ENCODE measurements at regions not wholly inside any gene's neighbourhood (a gene's known extent, or its start where the extent isn't known, plus 50 kb on each side); places are given as distances from the start of the nearest gene placed in this dataset.
A peak's percentile ranks its signal among the peaks of the same experiment; 100 is the strongest.
"Not testable (repeated sequence)": the region's sequence is repeated elsewhere in the genome, so short reads cannot be mapped to it uniquely, and the experiment has no call there.

GRCh38 chr16:5166486-5166885, 68.9 kb upstream of the EEF2KMT start:
- Mint-ChIP-seq H3K27me3 (ENCODE audit: low read depth) (peaks cover 8% of the 10 kb centered on the region), H3K9me3 (peaks cover 6% of the 10 kb centered on the region), H3K4me1 (peaks cover 14% of the 10 kb centered on the region), H3K36me3 (ENCODE audit: low read depth) (peaks cover 4% of the 10 kb centered on the region), H3K4me3 (peak overlapping the region in 1 of 3 experiments; percentile 11), H3K27ac (peak overlapping the region in 1 of 3 experiments; percentile 11)
- no peak for TF ChIP-seq CTCF (IDR thresholded peaks at IDR 0.05; ENCODE audit: unreplicated experiment in 3 of 3)

- not testable (repeated sequence) for H3K36me3 Mint-ChIP-seq (ENCODE audit: low read depth); H3K27ac Mint-ChIP-seq; H3K4me3 Mint-ChIP-seq
- Mint-ChIP-seq H3K9me3 (peaks cover 13% of the 10 kb centered on the region), H3K27me3 (ENCODE audit: low read depth) (peaks cover 14% of the 10 kb centered on the region), H3K4me1 (peaks cover 14% of the 10 kb centered on the region)
Observed at GRCh38 chr16:5165429-5165828, 67.8 kb upstream of the EEF2KMT start.

- H3K27me3 Mint-ChIP-seq (ENCODE audit: low read depth): peaks cover 14% of the 10 kb centered on the region
- H3K9me3 Mint-ChIP-seq: peaks cover 13% of the 10 kb centered on the region
- H3K27ac Mint-ChIP-seq; H3K36me3 Mint-ChIP-seq (ENCODE audit: low read depth); H3K4me3 Mint-ChIP-seq: not testable (repeated sequence)
- H3K4me1 Mint-ChIP-seq: peaks cover 14% of the 10 kb centered on the region
Observed at GRCh38 chr16:5162801-5163200, 65.2 kb upstream of the EEF2KMT start.

GRCh38 chr16:5161888-5162287, 64.3 kb upstream of the EEF2KMT start:
- H3K36me3 Mint-ChIP-seq (ENCODE audit: low read depth); H3K4me1 Mint-ChIP-seq; H3K4me3 Mint-ChIP-seq; H3K27ac Mint-ChIP-seq: not testable (repeated sequence)
- Mint-ChIP-seq H3K27me3 (ENCODE audit: low read depth) (peaks cover 14% of the 10 kb centered on the region), H3K9me3 (peaks cover 13% of the 10 kb centered on the region)

- not testable (repeated sequence) for H3K27ac Mint-ChIP-seq; H3K4me1 Mint-ChIP-seq; H3K4me3 Mint-ChIP-seq; H3K36me3 Mint-ChIP-seq (ENCODE audit: low read depth)
- Mint-ChIP-seq H3K27me3 (ENCODE audit: low read depth) (peaks cover 14% of the 10 kb centered on the region), H3K9me3 (peaks cover 13% of the 10 kb centered on the region)
Observed at GRCh38 chr16:5160010-5160409, 62.4 kb upstream of the EEF2KMT start.

- not testable (repeated sequence) for H3K4me1 Mint-ChIP-seq; H3K27ac Mint-ChIP-seq; H3K4me3 Mint-ChIP-seq; H3K36me3 Mint-ChIP-seq (ENCODE audit: low read depth)
- Mint-ChIP-seq H3K27me3 (ENCODE audit: low read depth) (peaks cover 14% of the 10 kb centered on the region), H3K9me3 (peaks cover 13% of the 10 kb centered on the region)
Observed at GRCh38 chr16:5159537-5159936, 61.9 kb upstream of the EEF2KMT start.

GRCh38 chr16:5158494-5158893, 60.9 kb upstream of the EEF2KMT start:
- Mint-ChIP-seq H3K36me3 (ENCODE audit: low read depth) (peaks cover 4% of the 10 kb centered on the region), H3K4me3 (no peak overlapping the region), H3K27me3 (ENCODE audit: low read depth) (peaks cover 10% of the 10 kb centered on the region), H3K4me1 (no peaks in the 10 kb centered on the region), H3K27ac (no peak overlapping the region), H3K9me3 (peaks cover 13% of the 10 kb centered on the region)
- no peak for TF ChIP-seq CTCF (IDR thresholded peaks at IDR 0.05; ENCODE audit: unreplicated experiment in 3 of 3)

- peaks cover 11% of the 10 kb centered on the region for H3K9me3 Mint-ChIP-seq
- not testable (repeated sequence) for H3K4me1 Mint-ChIP-seq; H3K4me3 Mint-ChIP-seq; H3K27me3 Mint-ChIP-seq (ENCODE audit: low read depth); H3K36me3 Mint-ChIP-seq (ENCODE audit: low read depth); H3K27ac Mint-ChIP-seq
Observed at GRCh38 chr16:5156486-5156885, 58.9 kb upstream of the EEF2KMT start.

GRCh38 chr16:5154006-5154405, 56.4 kb upstream of the EEF2KMT start:
- H3K36me3 Mint-ChIP-seq (ENCODE audit: low read depth); H3K9me3 Mint-ChIP-seq; H3K27me3 Mint-ChIP-seq (ENCODE audit: low read depth); H3K27ac Mint-ChIP-seq; H3K4me3 Mint-ChIP-seq; H3K4me1 Mint-ChIP-seq: not testable (repeated sequence)

GRCh38 chr16:5151409-5151808, 53.8 kb upstream of the EEF2KMT start:
- H3K27ac Mint-ChIP-seq; H3K4me3 Mint-ChIP-seq; H3K9me3 Mint-ChIP-seq; H3K36me3 Mint-ChIP-seq (ENCODE audit: low read depth); H3K4me1 Mint-ChIP-seq; H3K27me3 Mint-ChIP-seq (ENCODE audit: low read depth): not testable (repeated sequence)

Measured in nephron (organoid).